Smooth muscle cell (in vitro differentiated cells): ENCODE measurements at regions not wholly inside any gene's neighbourhood (a gene's known extent, or its start where the extent isn't known, plus 50 kb on each side); places are given as distances from the start of the nearest gene placed in this dataset.

Experiments used
- DNase-seq: peaks from one replicate; lab custom pipeline; 2025; ENCODE audit not compliant: unreplicated experiment; lab: John Stamatoyannopoulos, UW
- H2AFZ ChIP-seq: fragments of 200-600 bp; sonication (generic); 2 replicates; pipeline ENCODE4 v1.6.0; 2016; ENCODE audit warnings: antibody characterized with exemption, low read depth, mild to moderate bottlenecking
- H3F3A ChIP-seq: fragments of 200-600 bp; sonication (generic); 2 replicates; pipeline ENCODE4 v1.6.0; 2017; ENCODE audit warnings: antibody characterized with exemption, low read depth
- H3K27ac ChIP-seq: fragments of 200-600 bp; sonication (generic); 2 replicates; pipeline ENCODE4 v1.5.1; 2016; ENCODE audit warnings: low read depth, mild to moderate bottlenecking
- H3K27me3 ChIP-seq: fragments of 200-600 bp; sonication (generic); 2 replicates; pipeline ENCODE4 v1.6.1; 2016; ENCODE audit warnings: low read depth, mild to moderate bottlenecking
- H3K36me3 ChIP-seq: fragments of 200-600 bp; sonication (generic); 2 replicates; pipeline ENCODE4 v1.5.1; 2016; ENCODE audit warnings: low read depth
- H3K4me1 ChIP-seq: fragments of 200-600 bp; sonication (generic); 2 replicates; pipeline ENCODE4 v1.5.1; 2016; ENCODE audit warnings: low read depth
- H3K4me2 ChIP-seq: fragments of 200-600 bp; sonication (generic); 2 replicates; pipeline ENCODE4 v1.6.0; 2016; ENCODE audit warnings: mild to moderate bottlenecking
- H3K4me3 ChIP-seq: fragments of 200-600 bp; sonication (generic); 2 replicates; pipeline ENCODE4 v1.5.1; 2016; ENCODE audit warnings: mild to moderate bottlenecking
- H3K79me2 ChIP-seq: fragments of 200-600 bp; sonication (generic); 2 replicates; pipeline ENCODE4 v1.6.0; 2016; ENCODE audit warnings: low read depth, mild to moderate bottlenecking
- H3K9ac ChIP-seq: fragments of 200-600 bp; sonication (generic); 2 replicates; pipeline ENCODE4 v1.6.0; 2016; ENCODE audit warnings: low read depth
- H3K9me3 ChIP-seq: fragments of 200-600 bp; sonication (generic); replicated peaks from 2 replicates; pipeline ENCODE4 v1.5.1; 2016; ENCODE audit warnings: low read depth
- H4K20me1 ChIP-seq: fragments of 200-600 bp; sonication (generic); 2 replicates; pipeline ENCODE4 v1.6.0; 2016; ENCODE audit warnings: low read depth
- WGBS: methylation state at CpG from one replicate; pipeline ENCODE4 v1.1.7; 2016; ENCODE audit warnings: low lambda C conversion rate; 5-methylcytosine and 5-hydroxymethylcytosine counted together
- TF ChIP-seq, protein P1 (sequence below): fragments of 200-600 bp; sonication (generic); IDR thresholded peaks from 2 replicates; pipeline ENCODE4 v1.5.1; 2017; ENCODE audit warnings: borderline replicate concordance, mild to moderate bottlenecking, antibody characterized with exemption; ENCODE audit not compliant: insufficient read depth, poor library complexity, severe bottlenecking

- no peak for DNase-seq
- 60% methylated on average over 7 of the region's 7 CpGs for WGBS
- Histone ChIP-seq H3K36me3 (no peaks in the 10 kb centered on the region), H3K4me3 (no peak overlapping the region), H3K27me3 (no peaks in the 10 kb centered on the region), H3F3A (peaks cover 11% of the 10 kb centered on the region), H2AFZ (no peak overlapping the region), H3K9ac (no peak overlapping the region), H4K20me1 (no peaks in the 10 kb centered on the region), H3K79me2 (no peaks in the 10 kb centered on the region), H3K4me1 (peaks cover 5% of the 10 kb centered on the region), H3K9me3 (no peaks in the 10 kb centered on the region), H3K27ac (no peak overlapping the region), H3K4me2 (no peak overlapping the region)
- TF ChIP-seq, protein P1, sequence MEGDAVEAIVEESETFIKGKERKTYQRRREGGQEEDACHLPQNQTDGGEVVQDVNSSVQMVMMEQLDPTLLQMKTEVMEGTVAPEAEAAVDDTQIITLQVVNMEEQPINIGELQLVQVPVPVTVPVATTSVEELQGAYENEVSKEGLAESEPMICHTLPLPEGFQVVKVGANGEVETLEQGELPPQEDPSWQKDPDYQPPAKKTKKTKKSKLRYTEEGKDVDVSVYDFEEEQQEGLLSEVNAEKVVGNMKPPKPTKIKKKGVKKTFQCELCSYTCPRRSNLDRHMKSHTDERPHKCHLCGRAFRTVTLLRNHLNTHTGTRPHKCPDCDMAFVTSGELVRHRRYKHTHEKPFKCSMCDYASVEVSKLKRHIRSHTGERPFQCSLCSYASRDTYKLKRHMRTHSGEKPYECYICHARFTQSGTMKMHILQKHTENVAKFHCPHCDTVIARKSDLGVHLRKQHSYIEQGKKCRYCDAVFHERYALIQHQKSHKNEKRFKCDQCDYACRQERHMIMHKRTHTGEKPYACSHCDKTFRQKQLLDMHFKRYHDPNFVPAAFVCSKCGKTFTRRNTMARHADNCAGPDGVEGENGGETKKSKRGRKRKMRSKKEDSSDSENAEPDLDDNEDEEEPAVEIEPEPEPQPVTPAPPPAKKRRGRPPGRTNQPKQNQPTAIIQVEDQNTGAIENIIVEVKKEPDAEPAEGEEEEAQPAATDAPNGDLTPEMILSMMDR, result no peak
Observed at GRCh38 chr18:45519411-45520280, 95.6 kb upstream of the SLC14A2 start.

DNA sequence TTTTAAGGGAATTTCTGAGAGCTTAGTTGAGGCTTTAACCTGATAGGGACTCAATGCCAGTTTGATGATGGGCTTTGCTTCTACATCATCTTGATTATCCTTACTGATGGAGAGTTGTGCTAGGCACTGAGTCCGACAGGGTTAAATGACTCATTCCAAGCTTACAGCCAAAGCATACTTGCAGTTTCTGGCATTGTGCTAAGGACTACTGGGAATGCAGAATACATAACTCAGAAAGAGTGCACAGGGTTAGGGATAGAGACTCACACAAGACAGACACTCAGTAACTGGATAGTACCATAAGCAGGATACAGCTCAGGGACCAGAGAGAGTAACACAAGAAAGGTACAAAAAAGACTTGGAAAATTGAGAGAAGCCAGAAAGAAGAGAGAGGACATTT is 94.1 kb upstream of the SLC14A2 start:
- no peak overlapping the region for H3K27ac ChIP-seq
- H3K4me1 ChIP-seq, result peaks cover 5% of the 10 kb centered on the region
- H3F3A ChIP-seq, result peaks cover 11% of the 10 kb centered on the region
- no peak overlapping the region for H3K4me3 ChIP-seq
- no peaks in the 10 kb centered on the region for H3K9me3 ChIP-seq
- WGBS, result 18% methylated on average over 1 of the region's 1 CpG
- no peaks in the 10 kb centered on the region for H4K20me1 ChIP-seq
- H2AFZ ChIP-seq, result no peak overlapping the region
- H3K4me2 ChIP-seq, result peak overlapping the region; percentile 48
- no peaks in the 10 kb centered on the region for H3K27me3 ChIP-seq
- DNase-seq, result no peak
- no peak overlapping the region for H3K9ac ChIP-seq
- TF ChIP-seq, protein P1, result no peak
- no peaks in the 10 kb centered on the region for H3K36me3 ChIP-seq
- no peaks in the 10 kb centered on the region for H3K79me2 ChIP-seq

DNA sequence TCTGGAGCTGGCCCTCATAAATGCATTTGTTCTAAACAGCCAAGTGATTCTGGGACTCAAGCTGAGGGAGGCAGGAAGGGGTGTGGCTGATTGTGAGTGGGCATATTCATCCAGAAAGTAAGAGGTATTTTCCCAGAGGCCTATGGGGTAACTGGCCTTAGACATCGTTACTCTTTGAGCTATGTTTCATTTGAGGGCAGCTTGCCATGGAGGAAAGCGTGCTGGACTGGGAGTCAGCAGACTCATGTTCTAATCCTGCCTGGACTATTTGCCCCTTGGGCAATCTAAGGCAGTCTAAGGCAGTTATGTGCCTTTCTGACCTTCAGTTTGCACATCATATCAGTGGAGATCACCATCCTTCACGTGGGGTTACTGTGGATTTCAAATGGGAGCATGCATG is 93.5 kb upstream of the SLC14A2 start:
- WGBS, result 54% methylated on average over 3 of the region's 3 CpGs
- Histone ChIP-seq H3K36me3 (no peaks in the 10 kb centered on the region), H3K79me2 (no peaks in the 10 kb centered on the region), H3K9me3 (no peaks in the 10 kb centered on the region), H3K27ac (no peak overlapping the region), H3K4me3 (no peak overlapping the region), H3K27me3 (no peaks in the 10 kb centered on the region), H2AFZ (no peak overlapping the region), H3F3A (peaks cover 11% of the 10 kb centered on the region), H3K9ac (no peak overlapping the region), H3K4me1 (peaks cover 4% of the 10 kb centered on the region), H3K4me2 (no peak overlapping the region), H4K20me1 (no peaks in the 10 kb centered on the region)
- TF ChIP-seq, protein P1, result no peak
- DNase-seq, result no peak

DNA sequence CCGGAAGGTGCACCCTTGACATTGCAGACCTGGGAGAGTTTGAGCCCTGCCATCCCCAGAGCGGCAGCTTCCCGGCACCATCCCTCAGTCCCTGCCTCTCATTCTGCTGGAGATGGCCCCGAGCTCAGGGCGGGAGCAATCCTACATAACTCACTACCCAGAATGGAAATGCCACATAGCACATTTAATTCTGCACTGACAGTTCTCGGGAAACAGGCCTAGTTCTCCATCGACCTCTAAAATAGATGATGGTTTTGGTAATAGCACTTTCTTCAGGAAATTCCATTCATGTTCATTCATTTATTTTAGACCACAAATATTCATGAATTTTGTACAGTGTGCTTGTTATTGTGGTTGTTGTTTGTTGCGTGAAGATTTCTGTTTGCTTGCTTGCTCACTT is 92.9 kb upstream of the SLC14A2 start:
- Histone ChIP-seq H3K79me2 (no peaks in the 10 kb centered on the region), H3K9ac (no peak overlapping the region), H3F3A (peaks cover 11% of the 10 kb centered on the region), H3K4me1 (no peaks in the 10 kb centered on the region), H3K27me3 (no peaks in the 10 kb centered on the region), H2AFZ (no peak overlapping the region), H4K20me1 (no peaks in the 10 kb centered on the region), H3K4me2 (no peak overlapping the region), H3K9me3 (no peaks in the 10 kb centered on the region), H3K27ac (no peak overlapping the region), H3K36me3 (no peaks in the 10 kb centered on the region), H3K4me3 (no peak overlapping the region)
- WGBS, result 68% methylated on average over 8 of the region's 8 CpGs
- TF ChIP-seq, protein P1, result no peak
- DNase-seq, result no peak
